T47D (cell line): ENCODE measurements at regions not wholly inside any gene's neighbourhood (a gene's known extent, or its start where the extent isn't known, plus 50 kb on each side); places are given as distances from the start of the nearest gene placed in this dataset.
"Not testable (repeated sequence)": the region's sequence is repeated elsewhere in the genome, so short reads cannot be mapped to it uniquely, and the experiment has no call there.

ENCODE experiments used
- DNase-seq, 2 experiments: peaks; one replicate each; pipeline versions ENCODE4 v3.0.0 to v3.0.0-alpha.2; 2011 to 2012; ENCODE audit warnings: low read depth in 1 of 2, low spot score in 1 of 2
- JUND ChIP-seq: IDR thresholded peaks from 2 replicates; pipeline ENCODE4 v1.6.1; 2012; ENCODE audit warnings: low read depth
- in situ Hi-C: cut with HindIII; loops from 2 replicates; pipeline ENCODE4 v1.10.0; 2016; ENCODE audit warnings: low sequenced_read_pairs, low pct_unique_long_range_greater_than_20kb

GRCh38 chr5:117652036-117652957, 1077.7 kb upstream of the SEMA6A start:
- TF ChIP-seq JUND: no peak
- in situ Hi-C loops: no loop called here
- no peak for DNase-seq

GRCh38 chr5:117649821-117650220, 1075.2 kb upstream of the SEMA6A start:
- no peak for TF ChIP-seq JUND
- in situ Hi-C loops: no loop called here
- no peak for DNase-seq

- DNase-seq: peak; percentile 33 to 77
- in situ Hi-C loops: no loop called here
- peak; percentile 85 for TF ChIP-seq JUND
Observed at GRCh38 chr5:117645400-117645799, 1070.8 kb upstream of the SEMA6A start.

GRCh38 chr5:117638581-117638980, 1064.0 kb upstream of the SEMA6A start:
- no peak for DNase-seq
- TF ChIP-seq JUND: no peak
- in situ Hi-C loops: no loop called here

DNA sequence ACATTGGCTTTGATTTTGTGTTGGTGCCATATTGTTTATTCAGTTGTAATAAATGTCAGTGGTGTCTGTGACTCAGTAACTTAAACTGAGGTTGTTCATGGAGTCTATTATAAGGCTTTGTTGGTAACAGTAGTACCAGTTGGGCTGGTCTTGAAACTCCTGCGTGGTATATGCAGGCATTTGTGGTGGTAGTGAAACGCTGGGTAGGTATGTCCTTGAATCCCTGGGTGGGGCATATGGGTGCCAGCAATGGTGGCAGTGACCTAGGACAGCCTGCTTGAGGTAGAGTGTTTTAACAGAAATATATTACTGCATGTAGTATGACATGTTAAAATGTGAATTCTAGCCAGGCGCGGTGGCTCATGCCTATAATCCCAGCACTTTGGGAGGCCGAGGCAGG, 1058.5 kb upstream of the SEMA6A start:
- in situ Hi-C loops: no loop called here
- no peak for TF ChIP-seq JUND
- no peak for DNase-seq

GRCh38 chr5:117624201-117624600, 1049.6 kb upstream of the SEMA6A start:
- no peak for DNase-seq
- no peak for TF ChIP-seq JUND
- in situ Hi-C loops: no loop called here

DNA sequence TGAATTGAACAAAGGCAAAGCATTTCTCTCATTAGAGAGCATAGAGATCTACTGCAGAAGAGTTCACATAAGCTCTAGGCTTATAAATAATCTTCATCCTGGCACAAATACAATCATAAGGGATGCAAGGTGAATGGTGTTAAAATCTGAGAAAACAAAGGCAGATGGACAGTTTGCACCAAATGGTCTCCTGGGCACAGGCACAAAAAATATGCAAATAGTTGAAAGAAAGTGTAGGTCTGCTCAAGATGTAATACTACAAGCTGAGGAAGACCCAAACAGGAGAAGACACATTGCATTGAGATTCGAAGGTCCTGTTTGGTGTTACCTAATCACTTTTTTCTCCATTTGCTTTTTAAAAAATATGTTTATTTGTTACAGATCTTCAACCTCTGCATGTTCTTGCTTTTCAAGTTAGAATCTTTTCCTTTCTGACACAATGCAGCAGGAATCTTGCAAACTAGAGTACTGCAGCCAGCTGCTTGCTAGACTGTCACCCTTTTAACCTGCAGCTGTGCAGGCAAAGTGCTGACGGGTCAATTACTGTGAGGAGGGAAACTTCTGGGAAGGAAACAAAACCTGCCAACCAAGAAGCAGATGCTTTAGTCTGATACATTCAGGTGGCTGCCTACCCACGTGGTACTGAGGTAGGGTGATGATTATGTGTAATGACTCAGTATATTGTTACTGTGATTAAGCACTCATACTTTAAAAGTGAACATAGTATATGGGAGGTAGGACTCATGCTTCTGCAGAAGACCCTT, 1048.6 kb upstream of the SEMA6A start:
- in situ Hi-C loops: no loop called here
- TF ChIP-seq JUND: no peak
- peak in 1 of 2 experiments; percentile 42 for DNase-seq

GRCh38 chr5:117621921-117622320, 1047.3 kb upstream of the SEMA6A start:
- in situ Hi-C loops: no loop called here

DNA sequence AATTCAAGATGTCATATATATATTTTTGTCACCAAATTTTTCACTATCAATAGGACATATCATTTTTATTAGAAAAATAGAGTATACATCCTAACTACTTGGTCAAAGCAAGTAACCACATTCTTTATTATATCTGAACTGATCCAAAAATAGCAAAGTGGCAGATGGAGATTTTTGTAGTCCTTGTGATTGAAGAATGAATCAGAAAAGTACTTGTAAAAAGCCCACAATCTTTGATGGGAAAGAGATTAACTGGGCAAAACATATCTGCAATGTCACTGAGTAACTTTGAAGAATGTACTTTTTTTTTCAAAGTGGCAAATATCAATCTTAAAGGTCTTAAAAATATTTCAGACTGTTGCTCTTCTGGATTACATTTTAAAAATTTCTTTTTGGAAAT, 1040.6 kb upstream of the SEMA6A start:
- no peak for TF ChIP-seq JUND
- no peak for DNase-seq
- in situ Hi-C loops: no loop called here

More at GRCh38 chr5:117621921-117622320, 1047.3 kb upstream of the SEMA6A start:
- no peak for DNase-seq
- no peak for TF ChIP-seq JUND

GRCh38 chr5:117614408-117614807, 1039.8 kb upstream of the SEMA6A start:
- peak; percentile 95 for TF ChIP-seq JUND
- in situ Hi-C loops: no loop called here
- DNase-seq: peak in 1 of 2 experiments; percentile 79

- in situ Hi-C loops: no loop called here
- no peak for TF ChIP-seq JUND
Observed at GRCh38 chr5:117604845-117605244, 1030.2 kb upstream of the SEMA6A start.

DNA sequence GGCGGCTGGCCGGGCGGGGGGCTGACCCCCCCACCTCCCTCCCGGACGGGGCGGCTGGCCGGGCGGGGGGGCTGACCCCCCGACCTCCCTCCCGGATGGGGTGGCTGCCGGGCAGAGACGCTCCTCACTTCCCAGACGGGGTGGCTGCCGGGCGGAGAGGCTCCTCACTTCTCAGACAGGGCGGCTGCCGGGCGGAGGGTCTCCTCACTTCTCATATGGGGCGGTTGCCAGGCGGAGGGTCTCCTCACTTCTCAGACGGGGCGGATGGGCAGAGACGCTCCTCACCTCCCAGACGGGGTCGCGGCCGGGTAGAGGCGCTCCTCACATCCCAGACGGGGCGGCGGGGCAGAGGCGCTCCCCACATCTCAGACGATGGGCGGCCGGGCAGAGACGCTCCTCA, 1025.2 kb upstream of the SEMA6A start:
- in situ Hi-C loops, DNase-seq: not testable (repeated sequence)

More at GRCh38 chr5:117604845-117605244, 1030.2 kb upstream of the SEMA6A start:
- no peak for DNase-seq

DNA sequence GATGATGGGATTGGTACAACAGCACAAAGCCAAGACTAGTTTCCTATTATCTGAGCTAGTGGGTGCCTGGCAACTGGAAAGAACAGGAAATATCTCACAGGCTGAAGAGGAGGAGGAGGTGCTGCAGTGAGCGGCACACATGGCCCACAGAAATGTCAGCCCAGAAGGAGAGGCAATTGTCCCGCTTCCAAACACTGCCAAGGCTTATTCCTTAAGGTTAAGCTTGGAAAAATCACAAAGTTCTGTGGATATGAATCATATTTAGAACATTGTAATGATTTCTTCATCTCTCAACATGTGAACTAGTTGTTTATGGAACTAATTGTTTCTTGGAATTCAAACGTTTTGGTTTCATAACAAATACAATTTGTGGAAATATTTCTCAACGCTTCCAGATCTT, 1019.5 kb upstream of the SEMA6A start:
- DNase-seq: no peak
- in situ Hi-C loops: no loop called here
- TF ChIP-seq JUND: no peak
